Inferior parietal cortex (tissue), 1 donor: ENCODE measurements at regions not wholly inside any gene's neighbourhood (a gene's known extent, or its start where the extent isn't known, plus 50 kb on each side); places are given as distances from the start of the nearest gene placed in this dataset.
"Not testable (repeated sequence)": the region's sequence is repeated elsewhere in the genome, so short reads cannot be mapped to it uniquely, and the experiment has no call there.

Source experiments
- DNase-seq: peaks from one replicate; pipeline ENCODE4 v3.0.0-alpha.2; 2016; ENCODE audit errors: extremely low spot score

GRCh38 chrX:150212672-150213480 lies 150.2 kb upstream of the MAMLD1 start:
- no peak for DNase-seq

- DNase-seq, result no peak
Observed at GRCh38 chrX:150213481-150214030, 149.6 kb upstream of the MAMLD1 start.

DNA sequence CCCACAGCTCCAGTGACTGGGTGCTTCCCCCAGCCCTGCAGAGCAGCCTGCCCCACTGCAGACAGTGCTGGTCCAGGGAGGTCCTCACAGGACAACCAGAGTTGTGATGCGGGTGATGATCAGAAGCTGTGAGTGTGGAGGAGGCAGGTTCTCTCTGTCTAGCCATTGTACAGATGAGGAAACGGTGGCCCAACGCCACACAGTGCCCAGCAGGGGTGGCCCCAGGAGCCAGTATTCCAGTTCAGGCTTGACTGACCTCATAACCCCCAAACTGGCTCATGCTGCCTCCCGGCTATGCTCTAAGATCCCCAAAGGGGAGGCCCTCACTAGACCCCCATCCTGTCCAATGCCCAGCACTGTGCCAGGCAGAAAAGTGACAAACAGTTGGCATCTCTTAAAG lies 147.1 kb upstream of the MAMLD1 start:
- DNase-seq, result not testable (repeated sequence)

DNA sequence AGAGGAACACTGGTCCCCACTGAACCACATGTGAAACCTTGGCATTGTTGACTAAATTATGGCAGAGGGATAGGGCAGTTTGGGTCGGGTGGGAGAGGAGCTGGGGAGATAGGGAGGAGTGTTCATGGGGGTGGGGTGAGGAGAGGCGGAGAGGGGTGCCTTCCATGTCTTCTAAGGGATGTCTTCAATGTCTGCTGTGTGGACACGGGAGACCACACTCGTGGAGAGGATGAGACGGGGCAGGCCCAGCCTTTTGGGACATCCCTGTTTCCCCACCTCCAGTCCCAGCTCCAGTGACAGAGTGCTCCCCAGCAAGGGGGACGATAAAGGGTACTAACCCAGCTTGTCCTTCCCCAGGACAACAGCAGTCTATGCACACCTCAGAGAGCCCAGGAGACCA lies 146.4 kb upstream of the MAMLD1 start:
- no peak for DNase-seq

DNA sequence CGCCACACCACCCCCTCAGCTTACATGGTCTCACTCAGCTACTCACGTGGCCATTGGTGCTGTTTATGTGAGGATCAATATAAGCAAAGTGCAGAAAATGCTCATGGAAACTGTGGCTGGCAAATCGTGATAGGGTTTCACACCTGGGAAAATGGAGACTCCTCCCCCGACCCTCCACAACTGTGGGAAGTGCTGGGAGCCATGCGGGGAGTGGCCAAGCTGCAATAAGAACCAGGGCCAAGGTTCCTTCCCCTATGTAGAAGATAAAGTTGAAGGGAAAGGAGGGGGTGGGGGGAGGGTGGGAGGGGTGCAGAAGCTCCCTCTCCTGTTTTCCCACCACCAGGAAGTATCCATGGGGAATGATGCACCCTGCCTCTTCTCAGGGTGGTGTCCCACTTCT lies 145.5 kb upstream of the MAMLD1 start:
- DNase-seq, result no peak

GRCh38 chrX:150219374-150220185 lies 143.5 kb upstream of the MAMLD1 start:
- DNase-seq, result no peak

GRCh38 chrX:150223176-150224015 lies 139.7 kb upstream of the MAMLD1 start:
- DNase-seq, result no peak

GRCh38 chrX:150224676-150225075 lies 138.4 kb upstream of the MAMLD1 start:
- DNase-seq, result no peak

GRCh38 chrX:150225266-150225665 lies 137.9 kb upstream of the MAMLD1 start:
- no peak for DNase-seq

DNA sequence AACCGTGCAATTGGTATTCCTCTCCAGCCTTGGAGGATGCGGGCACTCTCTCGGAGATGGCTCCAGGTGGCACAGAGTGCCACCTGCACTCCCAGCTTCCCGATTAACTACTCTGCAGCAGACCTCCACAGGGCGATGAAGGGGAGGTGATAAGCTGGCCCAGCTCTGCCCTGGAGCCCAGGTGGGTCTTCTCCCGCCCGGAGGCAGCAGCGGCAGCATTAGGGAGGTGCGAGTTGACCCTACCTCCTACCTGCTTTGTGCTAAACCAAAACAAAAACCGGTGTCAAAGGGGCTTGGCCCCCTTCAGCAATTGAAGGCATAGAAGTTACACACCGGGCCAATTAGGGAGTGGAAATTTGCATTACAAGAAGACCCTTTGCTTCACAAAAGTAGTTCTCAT lies 137.4 kb upstream of the MAMLD1 start:
- no peak for DNase-seq

DNA sequence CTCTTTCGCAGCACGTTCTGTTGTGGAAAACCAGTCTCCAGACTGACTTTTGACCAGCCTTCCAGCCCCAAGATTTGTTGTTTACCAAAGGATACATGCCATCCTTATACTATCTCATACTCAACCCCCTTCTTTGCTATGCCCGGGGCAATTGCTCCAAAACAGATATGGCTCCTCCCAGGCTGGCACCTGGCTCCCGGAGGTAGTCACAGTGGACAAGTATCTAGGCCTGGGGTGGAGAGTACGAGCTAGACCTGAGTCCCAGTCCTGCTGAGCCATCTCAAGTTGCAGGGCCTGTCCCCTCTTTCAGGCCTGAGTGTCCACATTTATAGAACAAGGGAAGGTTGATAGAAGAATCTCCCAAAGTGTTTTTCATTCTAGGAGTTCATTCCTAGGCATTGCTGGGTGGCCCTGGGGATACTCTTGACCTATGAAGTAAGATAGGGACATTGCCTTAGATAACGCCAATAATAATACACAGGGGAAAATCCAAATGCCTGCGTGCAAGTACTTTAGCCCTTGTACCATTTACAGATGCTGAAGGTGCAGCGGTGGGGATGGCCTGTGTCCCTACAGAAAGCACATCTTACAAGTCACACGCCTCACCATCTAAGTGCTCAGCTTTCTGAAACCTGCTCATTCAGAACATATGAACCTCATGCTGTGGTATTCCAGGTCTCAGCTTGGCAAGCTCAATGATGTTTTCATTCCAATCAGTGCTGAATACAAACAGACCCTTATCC lies 136.7 kb upstream of the MAMLD1 start:
- no peak for DNase-seq

DNA sequence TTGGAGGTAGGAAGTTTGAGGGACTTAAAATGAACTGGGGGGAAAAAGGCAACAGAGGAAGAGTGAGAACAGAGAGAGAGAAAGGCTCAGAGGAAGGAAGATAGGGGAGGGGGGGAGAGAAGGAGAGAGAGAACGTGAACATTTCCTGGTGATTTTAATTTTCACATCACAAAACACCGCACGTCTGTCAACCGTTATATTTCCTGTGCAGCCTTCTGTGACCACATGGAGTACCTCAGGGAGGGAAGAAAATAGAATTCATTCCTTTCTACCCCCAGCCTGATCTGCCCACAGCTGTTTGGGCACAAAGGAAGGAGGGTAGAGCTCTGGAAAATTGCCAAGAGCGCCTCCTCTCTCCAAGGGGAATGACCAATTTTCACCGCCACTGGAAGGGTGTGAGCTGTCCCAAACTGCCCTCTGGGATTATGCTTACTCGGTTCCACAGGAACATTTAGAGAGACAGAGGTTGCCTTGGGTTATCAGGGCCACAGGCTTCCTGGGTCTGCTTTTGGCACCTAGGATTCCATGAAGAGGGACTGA lies 135.7 kb upstream of the MAMLD1 start:
- DNase-seq, result no peak

GRCh38 chrX:150227873-150228410 lies 135.2 kb upstream of the MAMLD1 start:
- DNase-seq, result no peak

DNA sequence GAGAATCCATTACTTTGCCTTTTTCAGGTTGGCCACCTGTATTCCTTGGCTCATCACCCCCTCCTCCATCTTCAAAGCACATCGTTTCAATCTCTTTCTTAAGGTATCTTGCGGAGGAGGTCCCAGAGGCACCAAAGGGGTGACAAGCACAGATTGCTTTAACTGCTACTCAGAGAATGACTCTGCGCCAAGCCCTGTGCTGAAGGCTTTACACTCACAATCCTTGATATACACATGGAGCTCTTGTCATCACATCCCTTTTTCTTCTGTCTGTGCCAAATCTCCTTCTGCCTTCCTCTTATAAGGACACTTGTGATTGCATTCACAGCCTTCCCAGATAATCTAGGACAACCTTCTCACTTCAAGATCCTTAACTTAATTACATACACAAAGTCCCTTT lies 134.7 kb upstream of the MAMLD1 start:
- no peak for DNase-seq

DNA sequence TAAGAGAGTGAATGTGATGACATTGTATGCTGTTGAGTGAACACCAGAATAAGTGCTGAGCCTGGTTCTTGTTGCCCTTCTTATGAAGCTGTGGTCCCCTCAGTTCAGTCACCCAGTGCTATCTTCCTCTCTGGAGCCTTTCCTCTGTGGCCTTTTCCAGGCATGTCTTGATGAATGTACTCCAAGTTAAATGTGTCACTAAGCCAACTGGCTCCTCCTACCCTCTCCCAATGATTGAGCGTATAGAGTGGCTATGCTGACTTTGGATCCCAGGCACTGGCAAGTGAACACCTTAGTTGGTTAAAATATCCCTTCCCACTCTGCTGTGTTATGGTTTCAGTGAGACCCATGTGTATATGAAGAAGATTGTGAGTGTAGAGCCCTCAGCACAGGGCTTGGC lies 134.1 kb upstream of the MAMLD1 start:
- DNase-seq, result no peak

DNA sequence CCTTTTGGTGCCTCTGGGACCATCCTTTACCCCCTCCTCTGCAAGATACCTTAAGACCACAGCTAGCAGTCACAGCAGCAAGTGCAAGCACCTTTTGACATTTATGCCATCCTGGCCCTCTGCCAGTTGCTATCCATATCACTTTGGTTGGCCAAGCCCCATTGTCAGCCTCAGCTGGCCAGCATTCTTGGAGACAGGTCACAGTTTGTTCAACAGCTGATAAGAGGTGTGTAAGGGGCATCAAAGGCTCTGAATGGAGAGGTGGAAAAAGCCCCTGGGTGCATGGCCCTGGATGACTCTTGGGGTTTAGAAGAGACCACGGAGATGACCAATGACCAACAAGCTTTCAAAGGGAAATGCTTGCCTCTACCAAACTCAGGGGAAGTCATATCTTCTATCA lies 133.6 kb upstream of the MAMLD1 start:
- DNase-seq, result no peak

DNA sequence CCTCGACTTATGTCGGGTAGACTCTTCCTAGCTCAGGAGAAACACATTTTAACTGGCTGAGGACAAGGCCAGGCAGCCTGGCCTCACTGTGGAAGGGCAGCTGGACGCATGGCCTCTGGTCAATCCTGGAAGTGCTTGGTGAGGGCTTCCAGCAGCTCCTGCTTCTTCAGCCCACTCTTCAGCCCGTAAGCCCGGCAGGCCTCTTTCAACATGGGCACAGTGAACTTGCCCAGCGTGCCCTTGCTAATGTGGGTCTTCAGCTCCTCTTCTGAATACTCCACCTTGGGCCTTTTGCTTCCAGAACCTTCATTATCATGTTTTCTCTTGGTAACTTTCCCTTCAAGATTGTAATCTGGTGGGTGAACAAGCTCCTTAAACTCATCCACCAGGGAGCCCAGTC lies 132.2 kb upstream of the MAMLD1 start:
- DNase-seq, result not testable (repeated sequence)

DNA sequence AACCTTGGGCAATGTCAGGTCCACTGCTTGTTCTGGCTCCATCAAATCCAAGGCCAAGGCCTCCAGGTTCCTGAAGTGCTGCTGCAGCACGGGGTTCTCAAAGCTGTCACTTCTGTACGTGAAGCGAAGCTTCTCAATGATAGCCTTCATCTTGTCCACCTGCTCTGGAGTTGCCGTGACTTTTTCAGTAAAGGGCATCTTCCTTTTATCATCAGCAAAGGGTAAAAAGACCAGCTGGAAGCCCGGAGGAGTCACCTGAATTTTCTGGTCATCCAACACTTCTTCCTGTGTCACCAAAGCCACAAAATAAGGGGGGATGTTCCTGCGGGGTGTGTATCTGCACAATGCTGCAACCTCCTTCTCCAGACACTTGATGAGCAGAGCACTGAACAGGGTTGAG lies 131.7 kb upstream of the MAMLD1 start:
- not testable (repeated sequence) for DNase-seq

DNA sequence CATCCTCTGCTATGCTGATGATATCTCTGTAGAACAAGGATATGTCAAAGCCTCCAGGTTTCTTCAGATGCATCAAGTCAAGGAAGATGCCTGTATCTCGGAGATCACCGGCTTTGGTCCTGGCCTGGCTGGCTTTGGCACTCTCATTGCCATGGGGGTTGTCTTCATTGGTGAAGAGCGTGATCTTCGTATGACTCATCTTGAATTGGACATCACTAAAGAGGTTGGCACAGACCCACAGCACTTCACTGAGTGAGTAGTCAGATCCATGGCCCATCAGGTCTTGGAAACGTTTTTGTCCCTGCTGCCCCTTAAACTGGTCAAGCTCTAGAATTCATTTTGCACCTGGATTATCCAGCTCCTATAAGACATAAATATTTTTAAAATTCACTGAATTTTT lies 130.9 kb upstream of the MAMLD1 start:
- DNase-seq, result not testable (repeated sequence)

DNA sequence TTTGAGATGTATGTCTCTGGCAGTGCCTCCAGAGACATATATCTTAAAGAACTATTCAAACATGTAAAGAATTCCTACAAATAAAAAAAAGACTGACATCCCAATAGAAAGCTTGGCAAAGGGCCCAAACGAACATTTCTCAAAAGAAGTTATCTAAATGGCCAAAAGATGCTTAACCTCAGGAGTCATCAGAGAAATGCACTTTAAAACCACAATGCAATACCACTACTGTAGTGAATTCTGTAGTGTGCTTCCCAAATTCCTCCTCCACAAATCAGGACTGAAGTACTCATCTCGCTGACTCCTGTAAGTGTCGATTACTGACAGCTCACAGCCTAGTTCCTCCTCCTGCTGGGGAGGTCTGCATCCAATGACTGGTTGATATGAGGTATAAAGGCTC lies 129.0 kb upstream of the MAMLD1 start:
- DNase-seq, result no peak

DNA sequence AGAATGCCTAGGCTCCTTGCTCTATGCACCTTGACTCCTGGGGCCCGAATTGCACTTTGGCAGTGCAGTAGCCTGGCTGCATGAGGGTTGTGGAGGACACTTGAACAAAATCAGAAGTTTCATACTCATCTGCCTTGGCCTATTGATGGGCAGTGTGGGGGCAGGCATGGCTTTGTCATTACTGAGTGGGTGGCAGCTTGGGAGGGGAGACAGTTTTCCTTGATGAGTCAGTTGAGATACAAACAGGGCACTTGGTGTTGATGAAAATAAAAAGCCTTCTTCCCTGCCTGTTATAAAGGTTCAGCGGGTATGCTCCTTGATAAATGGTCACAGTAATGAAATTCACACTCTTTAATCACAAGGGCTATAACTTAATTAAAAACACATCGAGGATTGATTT lies 126.8 kb upstream of the MAMLD1 start:
- no peak for DNase-seq
